ENCODE measurements at regions not wholly inside any gene's neighbourhood (a gene's known extent, or its start where the extent isn't known, plus 50 kb on each side); places are given as distances from the start of the nearest gene placed in this dataset.
"Not testable (repeated sequence)": the region's sequence is repeated elsewhere in the genome, so short reads cannot be mapped to it uniquely, and the experiment has no call there.

- H3K36me3 Mint-ChIP-seq (ENCODE audit: low read depth); H3K27me3 Mint-ChIP-seq (ENCODE audit: low read depth); H3K27ac Mint-ChIP-seq; intact Hi-C loops (cut with micrococcal nuclease); DNase-seq (ENCODE audit: low spot score); H3K9me3 Mint-ChIP-seq; H3K4me3 Mint-ChIP-seq (ENCODE audit: low read depth); H3K4me1 Mint-ChIP-seq (ENCODE audit: low read depth): not testable (repeated sequence)
These were observed 234.5 kb downstream of the BCL2L11 start for GRCh38 chr2:111355022-111355817.

- H3K4me1 Mint-ChIP-seq (ENCODE audit: low read depth); H3K27ac Mint-ChIP-seq; H3K4me3 Mint-ChIP-seq (ENCODE audit: low read depth); H3K36me3 Mint-ChIP-seq (ENCODE audit: low read depth); H3K9me3 Mint-ChIP-seq; DNase-seq (ENCODE audit: low spot score); H3K27me3 Mint-ChIP-seq (ENCODE audit: low read depth); intact Hi-C loops (cut with micrococcal nuclease): not testable (repeated sequence)
These were observed 235.3 kb downstream of the BCL2L11 start for GRCh38 chr2:111355823-111356511.

DNA sequence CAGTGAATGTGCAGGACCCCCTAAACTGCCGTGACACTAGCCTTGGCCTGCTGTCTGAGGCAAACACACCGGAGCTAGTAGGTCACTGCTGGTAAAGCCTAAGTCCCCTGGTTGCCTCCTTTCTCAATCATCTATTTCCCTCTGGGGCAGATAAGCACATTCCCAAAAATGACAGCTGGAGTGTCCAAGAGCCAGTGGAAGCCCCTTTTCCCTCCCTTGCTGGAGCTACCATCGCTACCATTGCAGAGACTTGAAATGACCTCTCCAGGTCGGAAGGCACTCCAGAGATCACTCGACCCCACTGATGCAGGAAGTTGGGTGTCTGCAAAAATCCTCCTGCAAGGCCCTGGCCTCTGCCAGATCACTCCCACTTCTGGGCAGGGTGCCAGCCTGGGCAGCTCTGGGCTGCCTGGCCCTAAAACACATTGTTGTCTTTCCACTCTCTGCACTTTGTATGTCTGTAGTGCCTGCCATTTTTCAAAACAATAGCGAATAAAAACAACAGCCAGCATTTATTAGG, 235.9 kb downstream of the BCL2L11 start:
- H3K36me3 Mint-ChIP-seq (ENCODE audit: low read depth); H3K27ac Mint-ChIP-seq; H3K9me3 Mint-ChIP-seq; DNase-seq (ENCODE audit: low spot score); H3K4me3 Mint-ChIP-seq (ENCODE audit: low read depth); H3K4me1 Mint-ChIP-seq (ENCODE audit: low read depth); H3K27me3 Mint-ChIP-seq (ENCODE audit: low read depth); intact Hi-C loops (cut with micrococcal nuclease): not testable (repeated sequence)

DNA sequence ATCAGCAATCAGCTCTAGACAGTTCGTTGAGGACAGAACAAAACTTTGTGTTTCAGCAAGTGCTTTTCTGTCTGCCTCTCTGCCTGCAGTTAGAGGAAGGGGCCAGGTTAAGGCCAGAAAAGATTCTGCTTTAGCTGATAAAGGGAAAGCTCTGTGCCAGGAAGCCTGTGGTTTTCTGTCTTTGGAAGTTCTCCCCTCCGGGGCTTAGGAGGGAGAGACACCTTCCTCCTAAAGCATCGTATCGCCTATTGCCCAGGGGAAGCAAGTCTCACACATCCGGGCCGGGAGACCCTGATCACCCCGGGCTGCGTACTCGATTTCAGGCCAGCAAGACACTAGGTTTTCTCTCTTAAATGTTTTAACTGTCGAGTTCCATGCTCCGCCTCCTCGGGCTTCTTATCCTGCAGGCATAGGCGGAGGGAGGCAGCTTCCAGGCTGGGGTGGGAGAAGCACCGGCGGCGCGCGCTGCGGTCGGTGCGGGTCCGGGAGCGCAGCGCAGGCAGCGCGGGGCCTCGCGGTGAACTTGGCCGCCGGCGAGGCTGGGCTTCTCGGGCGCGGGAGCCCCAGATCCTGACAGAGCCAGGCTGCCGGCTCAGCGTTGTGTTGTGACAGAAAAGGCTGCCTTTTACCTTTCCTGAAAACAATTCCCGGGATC, 245.4 kb downstream of the BCL2L11 start:
- intact Hi-C loops (cut with micrococcal nuclease); H3K4me1 Mint-ChIP-seq (ENCODE audit: low read depth); H3K27me3 Mint-ChIP-seq (ENCODE audit: low read depth); H3K9me3 Mint-ChIP-seq; H3K27ac Mint-ChIP-seq; H3K4me3 Mint-ChIP-seq (ENCODE audit: low read depth); DNase-seq (ENCODE audit: low spot score): not testable (repeated sequence)
- H3K36me3 Mint-ChIP-seq (ENCODE audit: low read depth) = peaks cover 10% of the 10 kb centered on the region

GRCh38 chr2:111366641-111367029, 245.9 kb downstream of the BCL2L11 start:
- H3K27ac Mint-ChIP-seq; H3K4me3 Mint-ChIP-seq (ENCODE audit: low read depth); DNase-seq (ENCODE audit: low spot score); H3K27me3 Mint-ChIP-seq (ENCODE audit: low read depth); H3K36me3 Mint-ChIP-seq (ENCODE audit: low read depth); intact Hi-C loops (cut with micrococcal nuclease); H3K4me1 Mint-ChIP-seq (ENCODE audit: low read depth); H3K9me3 Mint-ChIP-seq: not testable (repeated sequence)

- H3K4me3 Mint-ChIP-seq (ENCODE audit: low read depth); H3K9me3 Mint-ChIP-seq; intact Hi-C loops (cut with micrococcal nuclease); H3K27ac Mint-ChIP-seq; DNase-seq (ENCODE audit: low spot score); H3K27me3 Mint-ChIP-seq (ENCODE audit: low read depth); H3K36me3 Mint-ChIP-seq (ENCODE audit: low read depth); H3K4me1 Mint-ChIP-seq (ENCODE audit: low read depth): not testable (repeated sequence)
These were observed 246.4 kb downstream of the BCL2L11 start for GRCh38 chr2:111367080-111367479.

DNA sequence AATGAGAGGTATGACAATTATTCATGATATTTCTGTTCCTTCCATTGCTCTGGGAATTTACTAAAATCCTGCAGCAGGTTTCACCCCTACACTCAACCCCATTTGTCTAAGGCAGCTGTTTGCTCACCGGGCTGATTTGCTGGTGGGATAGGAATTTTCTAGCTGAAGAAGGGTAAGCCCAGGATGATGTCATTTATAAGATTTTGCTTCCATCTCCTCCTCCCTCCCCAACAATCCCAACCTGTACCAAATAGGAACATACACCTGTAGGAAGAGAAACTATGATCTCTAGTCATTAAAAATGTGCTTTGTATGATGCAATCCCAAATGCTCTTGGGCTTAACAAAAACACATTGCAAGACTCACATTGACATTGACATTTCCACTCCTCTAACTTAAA, 247.2 kb downstream of the BCL2L11 start:
- H3K9me3 Mint-ChIP-seq; intact Hi-C loops (cut with micrococcal nuclease); H3K36me3 Mint-ChIP-seq (ENCODE audit: low read depth); DNase-seq (ENCODE audit: low spot score); H3K4me3 Mint-ChIP-seq (ENCODE audit: low read depth); H3K27me3 Mint-ChIP-seq (ENCODE audit: low read depth); H3K27ac Mint-ChIP-seq; H3K4me1 Mint-ChIP-seq (ENCODE audit: low read depth): not testable (repeated sequence)

GRCh38 chr2:111368288-111368687, 247.6 kb downstream of the BCL2L11 start:
- intact Hi-C loops (cut with micrococcal nuclease); H3K27ac Mint-ChIP-seq; H3K4me1 Mint-ChIP-seq (ENCODE audit: low read depth); H3K27me3 Mint-ChIP-seq (ENCODE audit: low read depth); H3K36me3 Mint-ChIP-seq (ENCODE audit: low read depth); DNase-seq (ENCODE audit: low spot score); H3K4me3 Mint-ChIP-seq (ENCODE audit: low read depth); H3K9me3 Mint-ChIP-seq: not testable (repeated sequence)

GRCh38 chr2:111373060-111373459, 252.3 kb downstream of the BCL2L11 start:
- H3K27me3 Mint-ChIP-seq (ENCODE audit: low read depth); H3K36me3 Mint-ChIP-seq (ENCODE audit: low read depth); intact Hi-C loops (cut with micrococcal nuclease); H3K4me3 Mint-ChIP-seq (ENCODE audit: low read depth); H3K27ac Mint-ChIP-seq; H3K4me1 Mint-ChIP-seq (ENCODE audit: low read depth); DNase-seq (ENCODE audit: low spot score); H3K9me3 Mint-ChIP-seq: not testable (repeated sequence)

- H3K4me3 Mint-ChIP-seq (ENCODE audit: low read depth); H3K27ac Mint-ChIP-seq; H3K36me3 Mint-ChIP-seq (ENCODE audit: low read depth); DNase-seq (ENCODE audit: low spot score); H3K4me1 Mint-ChIP-seq (ENCODE audit: low read depth); H3K9me3 Mint-ChIP-seq; intact Hi-C loops (cut with micrococcal nuclease); H3K27me3 Mint-ChIP-seq (ENCODE audit: low read depth): not testable (repeated sequence)
These were observed 253.3 kb downstream of the BCL2L11 start for GRCh38 chr2:111373989-111374388.

- H3K4me3 Mint-ChIP-seq (ENCODE audit: low read depth); intact Hi-C loops (cut with micrococcal nuclease); H3K9me3 Mint-ChIP-seq; H3K27me3 Mint-ChIP-seq (ENCODE audit: low read depth); H3K4me1 Mint-ChIP-seq (ENCODE audit: low read depth); DNase-seq (ENCODE audit: low spot score); H3K36me3 Mint-ChIP-seq (ENCODE audit: low read depth); H3K27ac Mint-ChIP-seq: not testable (repeated sequence)
These were observed 254.0 kb downstream of the BCL2L11 start for GRCh38 chr2:111374734-111375133.

DNA sequence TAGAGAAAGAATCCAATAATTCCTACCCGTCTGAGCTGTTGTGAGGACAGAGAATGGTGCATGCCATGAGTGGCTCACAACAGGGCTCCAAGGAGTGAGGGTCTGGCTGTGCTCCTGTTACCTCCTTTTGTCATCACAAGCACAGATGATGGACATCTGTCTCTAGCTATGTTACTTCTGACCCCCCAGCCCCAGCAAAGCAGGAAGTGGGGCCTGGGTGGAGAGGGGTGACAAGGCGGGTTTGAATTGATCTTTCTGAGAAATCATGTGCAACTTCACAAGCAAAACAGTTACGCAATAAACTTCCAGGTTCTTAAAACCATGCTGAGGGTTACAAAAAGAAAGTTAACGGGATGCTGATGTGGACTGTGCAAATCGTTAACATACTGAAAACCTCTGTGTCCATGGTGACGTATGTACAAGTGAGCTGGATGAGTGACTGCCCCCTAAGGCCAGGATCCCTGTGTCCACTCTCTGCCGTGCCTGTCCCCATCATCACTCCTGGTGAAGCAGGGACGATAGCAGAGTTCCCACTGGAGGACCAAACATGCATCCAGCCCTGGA, 254.7 kb downstream of the BCL2L11 start:
- DNase-seq (ENCODE audit: low spot score); H3K27ac Mint-ChIP-seq; H3K27me3 Mint-ChIP-seq (ENCODE audit: low read depth); H3K9me3 Mint-ChIP-seq; intact Hi-C loops (cut with micrococcal nuclease); H3K4me3 Mint-ChIP-seq (ENCODE audit: low read depth); H3K36me3 Mint-ChIP-seq (ENCODE audit: low read depth); H3K4me1 Mint-ChIP-seq (ENCODE audit: low read depth): not testable (repeated sequence)
